Lung (tissue), 11 donors: ENCODE measurements at regions not wholly inside any gene's neighbourhood (a gene's known extent, or its start where the extent isn't known, plus 50 kb on each side); places are given as distances from the start of the nearest gene placed in this dataset.

Experiments used
- ATAC-seq: fragments of 200-7000 bp; cut with Tn5 transposase; one replicate; pipeline ENCODE4 v1.9.1; 2020; ENCODE audit warnings: moderate number of reproducible peaks; ENCODE audit not compliant: insufficient read depth, low FRiP score
- DNase-seq, 3 donors: peaks; one replicate each; pipeline ENCODE4 v3.0.0-alpha.2; 2013 to 2017
- H3K27ac ChIP-seq, 2 donors: one replicate each; pipeline ENCODE4 v1.5.1; 2013; ENCODE audit warnings: mild to moderate bottlenecking in 2 of 2, moderate library complexity in 2 of 2, control low read depth in 1 of 2, inconsistent platforms in 1 of 2, low read depth in 1 of 2, low read length in 1 of 2
- H3K27me3 ChIP-seq, 3 donors: one replicate each; pipeline ENCODE4 v1.5.1; 2013; ENCODE audit warnings: low read length in 2 of 3; ENCODE audit not compliant: control insufficient read depth in 3 of 3, insufficient read depth in 3 of 3
- H3K36me3 ChIP-seq, 4 donors: one replicate each; pipeline ENCODE4 v1.5.1; 2013; ENCODE audit warnings: low read length in 4 of 4, mild to moderate bottlenecking in 1 of 4, moderate library complexity in 1 of 4; ENCODE audit not compliant: control insufficient read depth in 4 of 4, insufficient read depth in 4 of 4
- H3K4me1 ChIP-seq, 5 donors: one replicate each; pipeline ENCODE4 v1.5.1; 2013; ENCODE audit warnings: low read length in 5 of 5, mild to moderate bottlenecking in 2 of 5, moderate library complexity in 1 of 5; ENCODE audit not compliant: control insufficient read depth in 5 of 5, insufficient read depth in 5 of 5
- H3K4me3 ChIP-seq: one replicate; pipeline ENCODE4 v1.5.1; 2013; ENCODE audit warnings: mild to moderate bottlenecking, control low read depth, moderate library complexity
- H3K9ac ChIP-seq, 2 donors: one replicate each; pipeline ENCODE4 v1.5.1; 2013; ENCODE audit warnings: low read length in 2 of 2, control low read depth in 1 of 2; ENCODE audit not compliant: insufficient read depth in 1 of 2
- H3K9me3 ChIP-seq, 4 donors: one replicate each; pipeline ENCODE4 v1.5.1; 2013; ENCODE audit warnings: low read length in 3 of 4, mild to moderate bottlenecking in 1 of 4, moderate library complexity in 1 of 4; ENCODE audit not compliant: control insufficient read depth in 4 of 4, insufficient read depth in 3 of 4
- CTCF ChIP-seq: IDR thresholded peaks from 2 replicates; pipeline ENCODE4 v1.5.1; 2012; ENCODE audit warnings: mild to moderate bottlenecking; ENCODE audit errors: control extremely low read depth, extremely low read depth
- WGBS, 2 donors: extraction: QIAGEN DNeasy Blood & Tissue Kit; methylation state at CpG; one replicate each; pipeline ENCODE4 v1.1.7; 2013; 5-methylcytosine and 5-hydroxymethylcytosine counted together
- donor health status: control.
- donor health status: control.
- donor health status: Bipolar disorder and iron deficiency.
- donor health status: healthy.
- donor health status: DM: yes; HTN: yes; CAD: no.

- H3K4me3 ChIP-seq, result no peak overlapping the region
- no peak overlapping the region for H3K27ac ChIP-seq
- H3K9me3 ChIP-seq, result no peaks in the 10 kb centered on the region
- TF ChIP-seq CTCF, result no peak
- DNase-seq (no peak), ATAC-seq (no peak)
- H3K27me3 ChIP-seq, result no peaks in the 10 kb centered on the region
- WGBS, 2 donors, result 84 to 90% methylated on average over 4 of the region's 4 CpGs
- H3K4me1 ChIP-seq, result no peaks in the 10 kb centered on the region
- no peaks in the 10 kb centered on the region for H3K36me3 ChIP-seq
- no peak overlapping the region for H3K9ac ChIP-seq
Observed at GRCh38 chr10:84860855-84861254, 532.5 kb downstream of the CCSER2 start.

- DNase-seq, result no peak
- H3K27me3 ChIP-seq, result no peaks in the 10 kb centered on the region
- H3K4me3 ChIP-seq, result no peak overlapping the region
- 67 to 75% methylated on average over 1 of the region's 1 CpG for WGBS, 2 donors
- no peak for ATAC-seq
- no peak for TF ChIP-seq CTCF
- no peaks in the 10 kb centered on the region for H3K36me3 ChIP-seq
- H3K9me3 ChIP-seq, result peaks cover 0 to 6% (median 0%) of the 10 kb centered on the region in 4 donors
- no peak overlapping the region for H3K9ac ChIP-seq
- H3K4me1 ChIP-seq, result no peaks in the 10 kb centered on the region
- H3K27ac ChIP-seq, result no peak overlapping the region
Observed at GRCh38 chr10:84862551-84862950, 534.2 kb downstream of the CCSER2 start.

- no peak overlapping the region for H3K4me3 ChIP-seq
- 87 to 97% methylated on average over 2 of the region's 2 CpGs for WGBS, 2 donors
- TF ChIP-seq CTCF, result no peak
- H3K9ac ChIP-seq, result no peak overlapping the region
- no peaks in the 10 kb centered on the region for H3K36me3 ChIP-seq
- DNase-seq, result no peak
- no peak overlapping the region for H3K27ac ChIP-seq
- no peaks in the 10 kb centered on the region for H3K27me3 ChIP-seq
- H3K4me1 ChIP-seq, result no peaks in the 10 kb centered on the region
- no peak for ATAC-seq
- peaks cover 0 to 6% (median 0%) of the 10 kb centered on the region in 4 donors for H3K9me3 ChIP-seq
Observed at GRCh38 chr10:84863675-84864074, 535.3 kb downstream of the CCSER2 start.
